ENCODE measurements at regions not wholly inside any gene's neighbourhood (a gene's known extent, or its start where the extent isn't known, plus 50 kb on each side); places are given as distances from the start of the nearest gene placed in this dataset.
"Not testable (repeated sequence)": the region's sequence is repeated elsewhere in the genome, so short reads cannot be mapped to it uniquely, and the experiment has no call there.

DNA sequence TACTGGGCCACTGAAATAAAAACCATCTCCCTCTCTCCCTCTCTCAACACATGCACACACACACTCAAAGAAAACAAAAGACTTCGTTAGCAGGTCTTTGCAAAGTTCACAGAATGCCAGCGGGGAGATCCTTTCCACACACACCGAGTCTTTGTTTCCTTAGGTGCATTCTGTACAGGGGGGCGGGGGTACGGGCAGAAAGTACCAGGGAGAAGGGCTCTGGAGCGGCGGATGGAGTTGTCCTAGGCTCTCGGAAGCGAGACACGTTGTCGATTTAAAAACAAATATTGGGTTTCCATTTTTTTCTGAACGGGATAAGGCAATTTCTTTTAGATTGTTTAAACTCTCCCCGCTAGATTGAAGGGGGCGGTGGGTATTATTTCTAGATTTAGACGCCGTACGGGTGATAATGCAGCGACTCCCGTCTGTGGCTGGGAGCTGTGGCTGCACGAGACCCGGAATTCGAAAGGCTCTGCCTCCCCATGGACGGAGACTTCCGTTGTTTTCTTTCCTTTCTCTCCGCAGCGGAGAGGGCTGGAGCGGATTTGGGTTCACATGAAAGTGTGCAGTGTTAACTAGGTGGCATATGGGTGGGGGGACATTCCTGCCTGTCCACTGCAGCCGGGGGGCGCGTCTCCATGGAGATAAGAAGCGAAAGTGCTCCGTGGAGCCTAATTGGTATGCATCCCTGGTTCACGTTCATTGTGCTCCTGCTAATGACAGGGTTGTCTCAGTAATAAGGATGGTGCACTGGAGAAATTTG, 357.9 kb downstream of the TEX29 start:
- not testable (repeated sequence) for H3K9me2 ChIP-seq (ENCODE audit: insufficient read depth, low read length); H3K27me3 ChIP-seq (ENCODE audit: insufficient read depth, low read depth, low read length); H3K36me3 ChIP-seq (ENCODE audit: insufficient read depth, low read length); H3K4me3 ChIP-seq (ENCODE audit: low read length); H3K27ac ChIP-seq (ENCODE audit: low read length); H2AFZ ChIP-seq (ENCODE audit: low read depth, low read length); H3F3A ChIP-seq (ENCODE audit: insufficient read depth, low read length, poor library complexity, severe bottlenecking); H4K20me1 ChIP-seq (ENCODE audit: insufficient read depth); H3K9me3 ChIP-seq (ENCODE audit: low read length); H3K79me2 ChIP-seq (replicated peaks; ENCODE audit: insufficient read depth, low read length); H3K4me2 ChIP-seq (ENCODE audit: low read length); H3K9ac ChIP-seq (ENCODE audit: low read length)

DNA sequence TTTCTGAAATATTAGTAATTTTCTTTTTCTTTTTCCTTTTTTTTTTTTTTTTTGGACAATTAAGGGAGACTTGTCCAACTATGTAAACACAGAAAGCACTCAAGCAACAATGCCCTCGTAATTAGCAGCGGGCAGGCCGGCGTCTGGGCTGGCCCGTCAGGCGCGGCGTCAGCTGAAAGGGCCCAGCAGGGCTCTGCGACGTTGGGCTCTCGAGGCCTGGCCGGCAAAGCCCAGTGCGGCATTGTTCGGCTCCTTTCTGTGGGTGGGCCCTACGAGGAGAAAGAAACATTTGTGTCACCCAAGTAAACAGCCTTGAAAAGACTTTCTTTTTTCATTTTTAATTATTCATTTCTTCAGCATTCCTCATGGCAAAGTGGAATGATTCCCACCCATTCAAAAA, 359.2 kb downstream of the TEX29 start:
- H3K79me2 ChIP-seq (replicated peaks; ENCODE audit: insufficient read depth, low read length); H3K9ac ChIP-seq (ENCODE audit: low read length); H3K4me3 ChIP-seq (ENCODE audit: low read length); H4K20me1 ChIP-seq (ENCODE audit: insufficient read depth); H3K27ac ChIP-seq (ENCODE audit: low read length); H3K4me2 ChIP-seq (ENCODE audit: low read length); H3K9me3 ChIP-seq (ENCODE audit: low read length); H3K36me3 ChIP-seq (ENCODE audit: insufficient read depth, low read length); H3F3A ChIP-seq (ENCODE audit: insufficient read depth, low read length, poor library complexity, severe bottlenecking); H2AFZ ChIP-seq (ENCODE audit: low read depth, low read length); H3K27me3 ChIP-seq (ENCODE audit: insufficient read depth, low read depth, low read length); H3K9me2 ChIP-seq (ENCODE audit: insufficient read depth, low read length): not testable (repeated sequence)

DNA sequence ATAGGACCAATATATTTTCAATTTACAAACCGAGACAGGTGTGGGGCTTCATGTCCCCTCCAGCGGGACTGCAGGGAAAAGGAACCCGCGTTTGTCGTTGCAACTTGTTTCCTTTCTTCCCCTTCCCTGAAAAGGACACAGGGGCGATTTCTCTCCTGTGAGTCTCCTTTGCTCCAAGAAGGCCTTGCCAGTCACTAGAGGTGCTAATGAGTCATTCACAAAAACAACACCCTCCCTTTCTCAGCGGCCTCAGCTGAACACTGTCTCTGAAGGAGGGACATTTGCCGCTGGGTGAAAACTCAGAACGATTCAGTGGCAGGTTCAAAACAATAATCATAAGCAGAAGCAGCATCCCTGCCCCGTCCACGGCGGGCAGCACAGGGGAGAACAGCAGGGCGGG, 359.7 kb downstream of the TEX29 start:
- H3K9ac ChIP-seq (ENCODE audit: low read length); H3K4me3 ChIP-seq (ENCODE audit: low read length); H3K36me3 ChIP-seq (ENCODE audit: insufficient read depth, low read length); H3K79me2 ChIP-seq (replicated peaks; ENCODE audit: insufficient read depth, low read length); H3K27me3 ChIP-seq (ENCODE audit: insufficient read depth, low read depth, low read length); H3F3A ChIP-seq (ENCODE audit: insufficient read depth, low read length, poor library complexity, severe bottlenecking); H3K9me3 ChIP-seq (ENCODE audit: low read length); H2AFZ ChIP-seq (ENCODE audit: low read depth, low read length); H3K4me2 ChIP-seq (ENCODE audit: low read length); H3K9me2 ChIP-seq (ENCODE audit: insufficient read depth, low read length); H4K20me1 ChIP-seq (ENCODE audit: insufficient read depth); H3K27ac ChIP-seq (ENCODE audit: low read length): not testable (repeated sequence)

DNA sequence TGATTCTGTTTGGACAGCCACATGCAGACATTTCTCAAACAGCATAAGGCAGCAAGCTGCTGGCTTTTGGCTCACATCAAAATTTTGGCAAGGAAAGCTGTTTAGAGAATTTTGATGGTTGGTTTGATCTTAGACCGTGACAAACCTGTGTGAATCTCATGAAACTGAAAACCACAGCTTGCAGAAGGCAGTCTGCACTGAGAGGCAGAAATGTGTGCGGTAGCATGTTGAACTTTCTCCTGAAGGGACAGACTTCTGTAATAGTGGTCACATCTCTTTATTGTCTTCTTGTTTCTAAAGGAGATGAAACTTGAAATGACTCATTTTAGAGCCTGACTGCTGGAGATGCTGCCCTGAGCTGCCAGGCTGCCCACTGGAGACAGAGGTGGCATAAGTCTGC, 371.6 kb downstream of the TEX29 start:
- H3K27ac ChIP-seq (ENCODE audit: low read length); H3K79me2 ChIP-seq (replicated peaks; ENCODE audit: insufficient read depth, low read length); H3K4me3 ChIP-seq (ENCODE audit: low read length); H3F3A ChIP-seq (ENCODE audit: insufficient read depth, low read length, poor library complexity, severe bottlenecking); H3K9ac ChIP-seq (ENCODE audit: low read length); H3K36me3 ChIP-seq (ENCODE audit: insufficient read depth, low read length); H4K20me1 ChIP-seq (ENCODE audit: insufficient read depth); H3K9me2 ChIP-seq (ENCODE audit: insufficient read depth, low read length); H2AFZ ChIP-seq (ENCODE audit: low read depth, low read length); H3K4me2 ChIP-seq (ENCODE audit: low read length); H3K27me3 ChIP-seq (ENCODE audit: insufficient read depth, low read depth, low read length); H3K9me3 ChIP-seq (ENCODE audit: low read length): not testable (repeated sequence)

DNA sequence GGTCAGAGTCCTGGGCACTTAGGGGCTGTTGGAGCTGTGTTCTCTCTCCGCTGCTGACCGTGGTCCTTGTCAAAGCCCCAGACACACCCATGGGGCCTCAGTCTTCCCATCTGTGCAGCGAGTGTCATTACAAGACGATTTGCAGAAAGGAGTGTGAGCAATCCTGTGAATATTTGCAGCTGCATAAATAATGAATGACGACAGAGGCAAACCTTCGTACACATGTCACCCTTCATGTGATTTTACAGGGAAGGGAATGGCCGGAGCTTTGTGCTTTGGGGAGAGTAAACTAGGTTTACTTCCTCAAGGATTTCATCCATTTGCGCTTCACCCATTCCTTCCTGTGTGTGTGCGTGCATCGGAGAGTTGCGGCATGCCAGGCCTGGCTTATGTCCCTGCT, 370.8 kb upstream of the SOX1 start:
- not testable (repeated sequence) for H3K4me3 ChIP-seq (ENCODE audit: low read length); H2AFZ ChIP-seq (ENCODE audit: low read depth, low read length); H3K9me2 ChIP-seq (ENCODE audit: insufficient read depth, low read length); H3F3A ChIP-seq (ENCODE audit: insufficient read depth, low read length, poor library complexity, severe bottlenecking); H3K27me3 ChIP-seq (ENCODE audit: insufficient read depth, low read depth, low read length); H3K9ac ChIP-seq (ENCODE audit: low read length); H4K20me1 ChIP-seq (ENCODE audit: insufficient read depth); H3K4me2 ChIP-seq (ENCODE audit: low read length); H3K9me3 ChIP-seq (ENCODE audit: low read length); H3K79me2 ChIP-seq (replicated peaks; ENCODE audit: insufficient read depth, low read length); H3K36me3 ChIP-seq (ENCODE audit: insufficient read depth, low read length); H3K27ac ChIP-seq (ENCODE audit: low read length)

DNA sequence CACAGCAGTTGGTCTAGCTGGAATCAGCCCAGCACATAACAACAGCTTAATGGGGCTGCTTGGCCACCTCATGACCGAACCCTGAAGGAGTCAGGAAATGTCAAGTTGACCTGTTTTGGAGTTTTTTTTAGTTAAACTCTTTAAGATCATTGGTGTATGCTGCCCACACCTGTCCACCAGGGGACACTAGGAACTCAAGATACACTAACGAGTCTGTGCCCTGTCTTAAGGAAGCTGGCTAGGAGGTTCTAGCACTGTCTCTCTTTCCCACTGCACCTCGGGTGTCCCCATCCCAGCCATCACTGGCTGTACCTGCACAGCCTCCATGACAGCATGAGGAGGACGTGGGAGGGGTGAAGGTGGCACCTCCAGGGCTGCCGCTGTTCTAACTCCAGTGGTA, 364.9 kb upstream of the SOX1 start:
- not testable (repeated sequence) for H3K79me2 ChIP-seq (replicated peaks; ENCODE audit: insufficient read depth, low read length); H3F3A ChIP-seq (ENCODE audit: insufficient read depth, low read length, poor library complexity, severe bottlenecking); H4K20me1 ChIP-seq (ENCODE audit: insufficient read depth); H3K4me3 ChIP-seq (ENCODE audit: low read length); H3K27me3 ChIP-seq (ENCODE audit: insufficient read depth, low read depth, low read length); H3K9me3 ChIP-seq (ENCODE audit: low read length); H2AFZ ChIP-seq (ENCODE audit: low read depth, low read length); H3K27ac ChIP-seq (ENCODE audit: low read length); H3K9me2 ChIP-seq (ENCODE audit: insufficient read depth, low read length); H3K4me2 ChIP-seq (ENCODE audit: low read length); H3K9ac ChIP-seq (ENCODE audit: low read length); H3K36me3 ChIP-seq (ENCODE audit: insufficient read depth, low read length)
